GM21576 (cell line): ENCODE measurements at regions not wholly inside any gene's neighbourhood (a gene's known extent, or its start where the extent isn't known, plus 50 kb on each side); places are given as distances from the start of the nearest gene placed in this dataset.

Experiments used
- ATAC-seq: cut with Tn5 transposase; IDR thresholded peaks from one replicate; pipeline ENCODE4 v1.9.1; 2021; ENCODE audit warnings: mild to moderate bottlenecking, moderate library complexity; ENCODE audit not compliant: unreplicated experiment

GRCh38 chr5:1707467-1707866 lies 92.2 kb downstream of the MRPL36 start:
- ATAC-seq: no peak

- no peak for ATAC-seq
These were observed 93.2 kb downstream of the MRPL36 start for GRCh38 chr5:1706428-1706827.

- no peak for ATAC-seq
These were observed 93.6 kb downstream of the MRPL36 start for GRCh38 chr5:1706021-1706420.

DNA sequence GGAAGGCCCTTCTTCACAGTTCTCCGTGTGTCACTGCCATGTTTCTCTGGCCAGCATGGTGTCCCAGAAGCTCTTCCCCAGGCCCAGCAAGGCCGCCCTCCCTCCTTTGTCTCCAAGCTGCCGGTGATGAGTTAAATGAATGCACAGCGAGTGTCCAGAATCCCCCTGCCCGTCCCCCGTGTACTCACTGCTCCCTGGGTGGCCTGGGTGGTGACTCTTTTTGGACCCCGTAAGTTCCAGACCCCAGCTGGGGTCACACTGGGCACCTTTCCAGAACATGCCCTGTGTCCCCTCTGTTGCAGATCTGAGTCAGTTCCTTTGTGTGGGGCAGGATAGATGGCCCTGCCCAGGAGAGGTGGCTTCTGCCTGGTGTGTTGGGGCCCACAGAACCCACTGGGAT lies 95.0 kb downstream of the MRPL36 start:
- ATAC-seq: no peak

DNA sequence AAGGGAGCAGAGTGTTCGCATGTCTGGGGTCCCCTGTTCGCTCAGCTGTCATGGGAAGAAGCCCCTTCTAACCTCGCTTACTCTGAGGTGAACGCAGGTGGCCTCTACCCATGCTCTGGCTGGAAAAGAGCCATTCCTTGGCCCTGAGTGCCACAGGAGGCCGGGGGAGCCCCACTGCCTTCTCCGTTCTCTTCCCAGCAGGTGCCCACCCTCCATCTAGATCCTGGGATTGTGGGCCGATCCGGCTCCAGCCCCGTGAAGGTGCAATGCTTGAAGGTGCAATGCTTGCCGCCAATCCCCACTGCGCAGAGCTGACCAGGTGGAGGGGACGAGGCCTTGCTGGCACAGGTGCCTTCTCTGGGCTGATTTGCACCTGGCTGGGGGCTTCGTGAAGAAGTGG lies 95.4 kb downstream of the MRPL36 start:
- no peak for ATAC-seq

- no peak for ATAC-seq
These were observed 96.1 kb downstream of the MRPL36 start for GRCh38 chr5:1703352-1704050.

- no peak for ATAC-seq
These were observed 97.3 kb downstream of the MRPL36 start for GRCh38 chr5:1702318-1702717.

GRCh38 chr5:1701884-1702283 lies 97.8 kb downstream of the MRPL36 start:
- no peak for ATAC-seq

- ATAC-seq: no peak
These were observed 98.3 kb downstream of the MRPL36 start for GRCh38 chr5:1701216-1701864.

DNA sequence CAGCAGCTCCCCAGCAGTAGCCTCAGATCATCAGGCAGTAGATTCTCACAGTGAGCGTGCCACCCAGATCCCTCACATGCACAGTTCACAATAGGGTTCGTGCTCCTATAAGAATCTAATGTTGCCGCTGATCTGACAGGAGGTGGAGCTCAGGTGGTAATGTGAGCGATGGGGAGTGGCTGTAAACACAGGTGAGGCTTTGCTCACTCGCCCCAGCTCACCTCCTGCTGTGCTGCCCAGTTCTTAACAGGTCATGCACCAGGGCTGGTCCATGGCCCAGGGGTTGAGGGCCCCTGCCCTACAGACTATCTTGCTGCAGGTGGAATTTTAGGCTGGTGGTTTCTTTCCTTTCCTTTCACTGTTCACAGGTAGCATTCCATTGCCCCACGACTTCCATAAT lies 100.2 kb downstream of the MRPL36 start:
- no peak for ATAC-seq

- ATAC-seq: no peak
These were observed 100.9 kb downstream of the MRPL36 start for GRCh38 chr5:1698589-1699316.

DNA sequence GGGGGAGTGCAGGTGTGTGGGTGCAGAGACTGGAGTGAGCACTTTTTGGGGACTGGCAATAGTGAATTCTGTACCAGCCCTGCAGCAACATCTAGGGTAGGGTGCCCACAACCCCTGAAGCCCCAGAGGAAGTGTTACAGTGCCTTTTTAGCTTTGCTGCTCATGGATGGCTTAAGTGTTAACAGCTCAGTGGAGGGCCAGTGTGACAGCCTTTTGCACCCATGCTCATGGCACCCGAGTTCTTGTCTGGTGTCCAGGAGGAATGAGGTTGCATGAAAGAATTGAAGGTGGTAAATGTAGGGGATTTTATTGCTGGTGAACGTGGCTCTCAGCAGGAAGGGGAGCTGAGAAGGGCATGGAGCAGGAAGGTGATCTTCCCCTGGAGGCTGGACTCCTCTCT lies 107.3 kb downstream of the MRPL36 start:
- ATAC-seq: no peak

DNA sequence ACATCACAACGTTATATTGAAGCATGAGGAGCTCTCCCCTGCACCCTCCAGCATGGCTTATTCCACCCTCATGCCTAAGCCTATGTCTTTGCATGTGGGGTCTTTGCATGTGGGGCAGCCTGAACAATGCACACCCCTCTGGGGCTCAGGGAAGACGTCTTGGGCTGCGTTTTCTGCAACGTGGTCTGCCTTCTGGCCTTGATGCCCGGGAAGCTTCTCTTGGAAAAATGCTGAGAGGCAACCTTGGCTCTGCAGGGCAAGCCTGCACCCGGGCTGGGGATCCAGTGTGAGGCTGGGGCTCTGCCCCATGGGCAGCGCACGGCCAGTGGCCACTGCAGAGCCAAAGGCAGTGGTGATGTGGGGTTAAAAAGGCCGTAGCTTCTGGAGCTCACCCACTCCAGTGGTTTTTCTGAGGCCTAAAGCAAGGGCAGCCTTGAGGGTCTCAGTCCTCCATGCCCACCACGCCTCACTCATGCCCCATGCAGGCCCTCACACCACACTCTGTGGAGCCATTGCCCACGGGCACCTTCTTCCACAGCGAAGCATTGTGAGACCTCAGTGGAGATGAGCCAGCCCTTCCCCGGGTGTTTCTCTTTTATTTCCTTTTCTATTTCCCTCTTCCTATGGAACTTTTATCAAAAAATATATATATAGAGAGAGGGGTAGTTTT lies 112.2 kb downstream of the MRPL36 start:
- ATAC-seq: no peak

DNA sequence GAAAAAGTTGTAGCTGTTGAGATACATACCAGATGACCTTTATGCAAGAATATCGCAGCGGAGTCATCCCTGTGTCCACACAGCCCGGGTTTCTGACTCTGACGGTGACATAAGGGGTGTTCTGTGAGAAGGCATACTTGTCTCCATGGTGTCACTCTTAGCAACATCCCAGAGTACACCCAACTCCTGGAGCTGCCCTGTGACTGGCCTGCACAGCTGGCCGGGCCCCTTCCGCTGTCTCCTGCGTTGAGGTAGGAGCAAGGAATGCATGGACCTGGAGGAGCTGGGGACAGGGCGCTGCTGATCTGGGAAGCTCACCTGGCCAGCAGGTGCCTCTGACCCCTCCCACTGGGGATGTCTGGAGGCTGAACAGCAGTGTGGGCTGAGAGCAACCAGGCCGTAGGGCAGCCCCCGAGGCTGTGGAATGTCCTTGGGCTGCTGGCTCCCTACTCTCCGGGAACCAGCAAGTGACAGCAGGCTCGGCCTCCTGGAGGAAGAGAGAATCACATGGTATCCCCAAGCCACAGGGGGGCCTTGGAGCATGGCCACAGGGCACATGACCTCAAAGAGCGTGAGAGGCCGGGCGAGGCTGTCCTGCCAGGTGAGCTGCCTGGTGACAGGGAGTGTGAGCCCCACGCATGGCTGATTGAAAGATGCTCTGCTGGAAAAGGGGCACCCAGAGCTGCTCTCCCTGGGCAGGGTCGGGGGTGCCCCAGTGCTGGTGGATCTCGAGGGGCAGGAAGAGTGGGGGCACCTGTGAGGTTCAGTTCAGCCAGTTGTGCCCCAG lies 113.4 kb downstream of the MRPL36 start:
- ATAC-seq: no peak

DNA sequence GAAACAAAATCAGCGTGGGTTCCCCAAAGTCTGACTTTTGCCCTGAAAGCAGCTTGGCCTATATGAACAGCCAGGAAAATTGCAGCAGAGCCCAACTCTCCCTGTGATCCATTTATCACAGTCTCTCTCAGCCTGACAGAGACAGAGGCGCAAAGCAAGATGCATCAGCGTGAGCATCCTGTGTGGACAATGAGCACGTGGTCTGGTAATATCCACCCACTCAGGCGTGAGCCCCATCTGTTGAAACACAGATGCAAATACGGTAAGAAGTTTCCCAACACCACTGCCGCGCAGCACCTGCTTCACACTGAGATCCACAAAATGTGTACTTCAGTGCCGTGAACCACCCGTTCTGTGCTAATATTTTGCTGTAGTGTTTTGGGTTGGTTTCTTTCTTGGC lies 114.6 kb downstream of the MRPL36 start:
- ATAC-seq: no peak

- ATAC-seq: no peak
These were observed 117.7 kb downstream of the MRPL36 start for GRCh38 chr5:1681955-1682354.

- no peak for ATAC-seq
These were observed 126.5 kb downstream of the MRPL36 start for GRCh38 chr5:1673042-1673677.

- ATAC-seq: no peak
These were observed 127.2 kb downstream of the MRPL36 start for GRCh38 chr5:1672396-1672795.

- no peak for ATAC-seq
These were observed 128.3 kb downstream of the MRPL36 start for GRCh38 chr5:1671351-1671750.

- no peak for ATAC-seq
These were observed 129.3 kb downstream of the MRPL36 start for GRCh38 chr5:1670351-1670750.
